Mesothelial cell of epicardium (in vitro differentiated cells): ENCODE measurements at regions not wholly inside any gene's neighbourhood (a gene's known extent, or its start where the extent isn't known, plus 50 kb on each side); places are given as distances from the start of the nearest gene placed in this dataset.
A peak's percentile ranks its signal among the peaks of the same experiment; 100 is the strongest.

Experiments
- DNase-seq, 2 experiments: peaks; one replicate each; pipeline ENCODE4 v3.0.0; 2021; ENCODE audit warnings: low spot score in 2 of 2; ENCODE audit not compliant: unreplicated experiment in 2 of 2
- H3K27ac Mint-ChIP-seq: 2 replicates; pipeline ENCODE4 v1.8.0; 2021; ENCODE audit warnings: mixed read lengths
- H3K27me3 Mint-ChIP-seq: 2 replicates; pipeline ENCODE4 v1.8.0; 2021; ENCODE audit warnings: low read depth, mixed read lengths
- H3K36me3 Mint-ChIP-seq: 2 replicates; pipeline ENCODE4 v1.8.0; 2021; ENCODE audit warnings: mixed read lengths
- H3K4me1 Mint-ChIP-seq: 2 replicates; pipeline ENCODE4 v1.8.0; 2021; ENCODE audit warnings: mixed read lengths
- H3K4me3 Mint-ChIP-seq: 2 replicates; pipeline ENCODE4 v1.8.0; 2021; ENCODE audit warnings: mild to moderate bottlenecking, moderate library complexity, mixed read lengths
- H3K9me3 Mint-ChIP-seq: 2 replicates; pipeline ENCODE4 v1.8.0; 2021; ENCODE audit warnings: mixed read lengths
- CTCF ChIP-seq: fragments of 200-600 bp; sonication (generic); IDR thresholded peaks from one replicate; pipeline ENCODE4 v1.5.0; 2021; ENCODE audit warnings: antibody characterized with exemption; ENCODE audit not compliant: unreplicated experiment

GRCh38 chr11:128213461-128213860, 373.9 kb downstream of the ETS1 start:
- peaks cover 25% of the 10 kb centered on the region for H3K4me1 Mint-ChIP-seq
- peaks cover 25% of the 10 kb centered on the region for H3K9me3 Mint-ChIP-seq
- H3K4me3 Mint-ChIP-seq: no peak overlapping the region
- no peak for DNase-seq
- H3K36me3 Mint-ChIP-seq: no peaks in the 10 kb centered on the region
- no peak for TF ChIP-seq CTCF
- no peak overlapping the region for H3K27ac Mint-ChIP-seq
- no peaks in the 10 kb centered on the region for H3K27me3 Mint-ChIP-seq

- Mint-ChIP-seq H3K4me3 (no peak overlapping the region), H3K4me1 (peaks cover 31% of the 10 kb centered on the region), H3K9me3 (peaks cover 26% of the 10 kb centered on the region), H3K36me3 (no peaks in the 10 kb centered on the region), H3K27ac (no peak overlapping the region), H3K27me3 (no peaks in the 10 kb centered on the region)
- TF ChIP-seq CTCF: no peak
- no peak for DNase-seq
Observed at GRCh38 chr11:128212324-128212723, 375.0 kb downstream of the ETS1 start.

- peak overlapping the region; percentile 70 for H3K27ac Mint-ChIP-seq
- peaks cover 34% of the 10 kb centered on the region for H3K9me3 Mint-ChIP-seq
- TF ChIP-seq CTCF: no peak
- DNase-seq: no peak
- peaks cover 31% of the 10 kb centered on the region for H3K4me1 Mint-ChIP-seq
- H3K27me3 Mint-ChIP-seq: no peaks in the 10 kb centered on the region
- H3K36me3 Mint-ChIP-seq: no peaks in the 10 kb centered on the region
- no peak overlapping the region for H3K4me3 Mint-ChIP-seq
Observed at GRCh38 chr11:128210148-128210940, 377.0 kb downstream of the ETS1 start.

- no peak for TF ChIP-seq CTCF
- Mint-ChIP-seq H3K36me3 (no peaks in the 10 kb centered on the region), H3K4me1 (peaks cover 31% of the 10 kb centered on the region), H3K4me3 (no peak overlapping the region), H3K27me3 (no peaks in the 10 kb centered on the region), H3K9me3 (peaks cover 38% of the 10 kb centered on the region), H3K27ac (no peak overlapping the region)
- DNase-seq: no peak
Observed at GRCh38 chr11:128209138-128209435, 378.3 kb downstream of the ETS1 start.

- no peak for DNase-seq
- peaks cover 31% of the 10 kb centered on the region for H3K4me1 Mint-ChIP-seq
- H3K9me3 Mint-ChIP-seq: peaks cover 33% of the 10 kb centered on the region
- TF ChIP-seq CTCF: no peak
- no peak overlapping the region for H3K4me3 Mint-ChIP-seq
- H3K27ac Mint-ChIP-seq: no peak overlapping the region
- H3K36me3 Mint-ChIP-seq: no peaks in the 10 kb centered on the region
- no peaks in the 10 kb centered on the region for H3K27me3 Mint-ChIP-seq
Observed at GRCh38 chr11:128208329-128209137, 378.8 kb downstream of the ETS1 start.
